NCI-H2107 (cell line): ENCODE measurements at regions not wholly inside any gene's neighbourhood (a gene's known extent, or its start where the extent isn't known, plus 50 kb on each side); places are given as distances from the start of the nearest gene placed in this dataset.

Experiments
- DNase-seq: peaks from one replicate; lab custom pipeline; 2025; lab: John Stamatoyannopoulos, UW

GRCh38 chr5:158020555-158021418 is 161.8 kb upstream of the CLINT1 start:
- no peak for DNase-seq

- DNase-seq = no peak
Observed at GRCh38 chr5:158017469-158017868, 158.5 kb upstream of the CLINT1 start.

GRCh38 chr5:158014372-158014771 is 155.4 kb upstream of the CLINT1 start:
- no peak for DNase-seq

GRCh38 chr5:158013939-158014338 is 155.0 kb upstream of the CLINT1 start:
- DNase-seq = no peak

GRCh38 chr5:158013303-158013702 is 154.4 kb upstream of the CLINT1 start:
- DNase-seq = no peak

- DNase-seq = no peak
Observed at GRCh38 chr5:158011422-158011821, 152.5 kb upstream of the CLINT1 start.

- no peak for DNase-seq
Observed at GRCh38 chr5:158010831-158011230, 151.9 kb upstream of the CLINT1 start.

GRCh38 chr5:158007336-158007735 is 148.4 kb upstream of the CLINT1 start:
- no peak for DNase-seq

GRCh38 chr5:157999696-158000095 is 140.8 kb upstream of the CLINT1 start:
- no peak for DNase-seq

GRCh38 chr5:157997991-157998504 is 139.1 kb upstream of the CLINT1 start:
- no peak for DNase-seq

GRCh38 chr5:157994906-157995519 is 136.1 kb upstream of the CLINT1 start:
- DNase-seq = peak; percentile 56

- DNase-seq = no peak
Observed at GRCh38 chr5:157993986-157994691, 135.2 kb upstream of the CLINT1 start.

GRCh38 chr5:157993201-157993600 is 134.3 kb upstream of the CLINT1 start:
- DNase-seq = no peak

GRCh38 chr5:157990583-157991181 is 131.7 kb upstream of the CLINT1 start:
- no peak for DNase-seq

- no peak for DNase-seq
Observed at GRCh38 chr5:157989296-157989695, 130.4 kb upstream of the CLINT1 start.

GRCh38 chr5:157987259-157987658 is 128.3 kb upstream of the CLINT1 start:
- no peak for DNase-seq

- no peak for DNase-seq
Observed at GRCh38 chr5:157986431-157986990, 127.6 kb upstream of the CLINT1 start.

- DNase-seq = no peak
Observed at GRCh38 chr5:157984611-157985010, 125.7 kb upstream of the CLINT1 start.

- no peak for DNase-seq
Observed at GRCh38 chr5:157983906-157984551, 125.1 kb upstream of the CLINT1 start.

GRCh38 chr5:157978061-157978460 is 119.1 kb upstream of the CLINT1 start:
- DNase-seq = no peak

- no peak for DNase-seq
Observed at GRCh38 chr5:157976429-157976828, 117.5 kb upstream of the CLINT1 start.
